Left ventricle myocardium inferior (tissue), 1 donor: ENCODE measurements at regions not wholly inside any gene's neighbourhood (a gene's known extent, or its start where the extent isn't known, plus 50 kb on each side); places are given as distances from the start of the nearest gene placed in this dataset.

Experiments used
- DNase-seq: peaks from one replicate; pipeline ENCODE4 v3.0.0-alpha.2; 2020
- H3K27ac ChIP-seq: fragments of 200-600 bp; replicated peaks from 2 replicates; pipeline ENCODE4 v1.8.0; 2021
- H3K27me3 ChIP-seq: fragments of 200-600 bp; 2 replicates; pipeline ENCODE4 v1.8.0; 2021; ENCODE audit warnings: low read depth
- H3K36me3 ChIP-seq: fragments of 200-600 bp; 2 replicates; pipeline ENCODE4 v1.8.0; 2021
- H3K4me1 ChIP-seq: fragments of 200-600 bp; 2 replicates; pipeline ENCODE4 v1.8.0; 2021
- H3K4me3 ChIP-seq: fragments of 200-600 bp; 2 replicates; pipeline ENCODE4 v1.8.0; 2021; ENCODE audit warnings: mild to moderate bottlenecking, moderate library complexity
- H3K9me3 ChIP-seq: fragments of 200-600 bp; replicated peaks from 2 replicates; pipeline ENCODE4 v1.8.0; 2021
- CTCF ChIP-seq: fragments of 200-600 bp; IDR thresholded peaks from 2 replicates; pipeline ENCODE4 v1.8.0; 2021; ENCODE audit warnings: antibody characterized with exemption, mild to moderate bottlenecking, borderline replicate concordance
- intact Hi-C: fragments of 100-400 bp; cut with micrococcal nuclease; formaldehyde crosslinking; loops from one replicate; pipeline ENCODE4 v1.11.0; 2022
- donor health status: DM: no; HTN: yes; CAD: no; lungs with severe emphysema.

- H3K27ac ChIP-seq = peak overlapping the region; percentile 37
- H3K36me3 ChIP-seq = no peaks in the 10 kb centered on the region
- intact Hi-C loops = no loop called here
- TF ChIP-seq CTCF = no peak
- H3K4me1 ChIP-seq = peaks cover 13% of the 10 kb centered on the region
- H3K9me3 ChIP-seq = no peaks in the 10 kb centered on the region
- no peaks in the 10 kb centered on the region for H3K27me3 ChIP-seq
- DNase-seq = no peak
- H3K4me3 ChIP-seq = peak overlapping the region; percentile 26
These were observed 467.5 kb upstream of the CHST9 start for GRCh38 chr18:27652480-27653121.

- TF ChIP-seq CTCF = no peak
These were observed 464.5 kb upstream of the CHST9 start for GRCh38 chr18:27649621-27650020.

GRCh38 chr18:27645929-27646328, 460.8 kb upstream of the CHST9 start:
- DNase-seq = no peak
- Histone ChIP-seq H3K4me1 (no peaks in the 10 kb centered on the region), H3K27me3 (no peaks in the 10 kb centered on the region), H3K27ac (no peak overlapping the region), H3K4me3 (no peak overlapping the region), H3K36me3 (no peaks in the 10 kb centered on the region), H3K9me3 (no peaks in the 10 kb centered on the region)
- TF ChIP-seq CTCF = no peak
- intact Hi-C loops = no loop called here

More at GRCh38 chr18:27649621-27650020, 464.5 kb upstream of the CHST9 start:
- H3K36me3 ChIP-seq = no peaks in the 10 kb centered on the region
- intact Hi-C loops = no loop called here
- H3K4me3 ChIP-seq = no peak overlapping the region
- no peak overlapping the region for H3K27ac ChIP-seq
- no peak for DNase-seq
- H3K27me3 ChIP-seq = no peaks in the 10 kb centered on the region
- peaks cover 9% of the 10 kb centered on the region for H3K4me1 ChIP-seq
- no peaks in the 10 kb centered on the region for H3K9me3 ChIP-seq

DNA sequence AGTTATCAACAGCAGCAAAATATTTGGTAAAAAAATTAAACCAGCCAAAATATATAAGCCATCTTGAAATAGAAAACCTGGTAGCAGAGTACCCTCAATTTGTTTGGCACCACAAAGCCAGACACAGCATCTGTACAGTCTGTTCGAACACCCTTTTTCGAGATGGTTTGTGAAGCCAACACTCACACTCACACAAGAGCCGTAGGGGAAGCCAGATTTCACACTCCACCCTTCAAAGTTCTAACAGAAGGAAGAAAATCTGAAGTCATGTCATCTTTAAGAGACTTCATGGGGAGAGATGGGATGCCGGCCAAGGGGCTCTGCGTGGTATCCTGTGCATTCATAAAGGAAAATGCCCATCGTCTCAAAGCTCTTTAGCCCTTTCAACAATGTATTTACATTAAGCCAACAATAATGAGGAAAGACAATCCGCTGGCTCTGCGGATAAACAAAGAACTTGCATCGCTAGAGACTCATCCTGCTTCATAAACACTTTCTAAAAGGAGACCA, 451.5 kb upstream of the CHST9 start:
- intact Hi-C loops = no loop called here
- no peak for DNase-seq
- no peak overlapping the region for H3K27ac ChIP-seq
- no peaks in the 10 kb centered on the region for H3K36me3 ChIP-seq
- H3K9me3 ChIP-seq = peaks cover 5% of the 10 kb centered on the region
- TF ChIP-seq CTCF = no peak
- H3K4me1 ChIP-seq = no peaks in the 10 kb centered on the region
- H3K4me3 ChIP-seq = no peak overlapping the region
- no peaks in the 10 kb centered on the region for H3K27me3 ChIP-seq

GRCh38 chr18:27632706-27633105, 447.6 kb upstream of the CHST9 start:
- TF ChIP-seq CTCF = no peak
- Histone ChIP-seq H3K36me3 (no peaks in the 10 kb centered on the region), H3K4me3 (no peak overlapping the region), H3K27ac (no peak overlapping the region), H3K9me3 (no peaks in the 10 kb centered on the region), H3K27me3 (no peaks in the 10 kb centered on the region), H3K4me1 (no peaks in the 10 kb centered on the region)
- no peak for DNase-seq
- intact Hi-C loops = no loop called here
